ENCODE measurements at regions not wholly inside any gene's neighbourhood (a gene's known extent, or its start where the extent isn't known, plus 50 kb on each side); places are given as distances from the start of the nearest gene placed in this dataset.
"Not testable (repeated sequence)": the region's sequence is repeated elsewhere in the genome, so short reads cannot be mapped to it uniquely, and the experiment has no call there.

GRCh38 chr13:85223883-85224656 is 575.1 kb downstream of the SLITRK6 start:
- DNase-seq (ENCODE audit: low read depth in 2 of 2): no peak

GRCh38 chr13:85216576-85216975 is 582.6 kb downstream of the SLITRK6 start:
- no peak for DNase-seq (ENCODE audit: low read depth in 2 of 2)

GRCh38 chr13:85212692-85213091 is 586.5 kb downstream of the SLITRK6 start:
- no peak for DNase-seq (ENCODE audit: low read depth in 2 of 2)

- DNase-seq (ENCODE audit: low read depth in 2 of 2): no peak
Measured at GRCh38 chr13:85204668-85205344, 594.4 kb downstream of the SLITRK6 start.

- no peak for DNase-seq (ENCODE audit: low read depth in 2 of 2)
Measured at GRCh38 chr13:85197431-85197830, 601.8 kb downstream of the SLITRK6 start.

GRCh38 chr13:85194482-85194881 is 604.7 kb downstream of the SLITRK6 start:
- DNase-seq (ENCODE audit: low read depth in 2 of 2): no peak

- DNase-seq (ENCODE audit: low read depth in 2 of 2): no peak
Measured at GRCh38 chr13:85191996-85192718, 607.1 kb downstream of the SLITRK6 start.

GRCh38 chr13:85186356-85187045 is 612.7 kb downstream of the SLITRK6 start:
- no peak for DNase-seq (ENCODE audit: low read depth in 2 of 2)

GRCh38 chr13:85174291-85174690 is 624.9 kb downstream of the SLITRK6 start:
- DNase-seq (ENCODE audit: low read depth in 2 of 2): no peak

- DNase-seq (ENCODE audit: low read depth in 2 of 2): no peak
Measured at GRCh38 chr13:85170372-85170771, 628.8 kb downstream of the SLITRK6 start.

- no peak for DNase-seq (ENCODE audit: low read depth in 2 of 2)
Measured at GRCh38 chr13:85166891-85167290, 632.3 kb downstream of the SLITRK6 start.

GRCh38 chr13:85163063-85163462 is 636.2 kb downstream of the SLITRK6 start:
- no peak for DNase-seq (ENCODE audit: low read depth in 2 of 2)

GRCh38 chr13:85148009-85148408 is 651.2 kb downstream of the SLITRK6 start:
- no peak for DNase-seq (ENCODE audit: low read depth in 2 of 2)

- DNase-seq (ENCODE audit: low read depth in 2 of 2): no peak
Measured at GRCh38 chr13:85142351-85142927, 656.8 kb downstream of the SLITRK6 start.

- no peak for DNase-seq (ENCODE audit: low read depth in 2 of 2)
Measured at GRCh38 chr13:85141401-85141800, 657.8 kb downstream of the SLITRK6 start.

- DNase-seq (ENCODE audit: low read depth in 2 of 2): no peak
Measured at GRCh38 chr13:85140192-85140591, 659.0 kb downstream of the SLITRK6 start.

GRCh38 chr13:85137516-85137915 is 661.7 kb downstream of the SLITRK6 start:
- DNase-seq (ENCODE audit: low read depth in 2 of 2): no peak

- DNase-seq (ENCODE audit: low read depth in 2 of 2): no peak
Measured at GRCh38 chr13:85132986-85133385, 666.2 kb downstream of the SLITRK6 start.

GRCh38 chr13:85123501-85123900 is 675.7 kb downstream of the SLITRK6 start:
- not testable (repeated sequence) for DNase-seq (ENCODE audit: low read depth in 2 of 2)

- no peak for DNase-seq (ENCODE audit: low read depth in 2 of 2)
Measured at GRCh38 chr13:85108356-85108755, 690.9 kb downstream of the SLITRK6 start.

GRCh38 chr13:85099245-85099644 is 700.0 kb downstream of the SLITRK6 start:
- DNase-seq (ENCODE audit: low read depth in 2 of 2): no peak

Data from stimulated activated CD4-positive, alpha-beta T cell treated with anti-CD3 and anti-CD28 coated beads, Interleukin-15, amount 100 ng/mL, for 48 hours (primary cell).